Spleen (tissue), 11 donors: ENCODE measurements at regions not wholly inside any gene's neighbourhood (a gene's known extent, or its start where the extent isn't known, plus 50 kb on each side); places are given as distances from the start of the nearest gene placed in this dataset.

Experiments
- DNase-seq: peaks from one replicate; pipeline ENCODE4 v3.0.0-alpha.2; 2020
- H3K27ac ChIP-seq, 8 donors: fragments of 200-600 bp; sonication (generic) in 7 of 8; 1 replicate in 4 of 8; 2 replicates in 4 of 8; pipeline versions ENCODE4 v1.5.0 to v1.8.0; 2016 to 2021; ENCODE audit warnings: inconsistent platforms in 4 of 8, mild to moderate bottlenecking in 4 of 8, moderate library complexity in 1 of 8
- H3K27me3 ChIP-seq, 7 donors: fragments of 200-600 bp; sonication (generic) in 6 of 7; replicated peaks in 1 of 7; 1 replicate in 4 of 7; 2 replicates in 3 of 7; pipeline versions ENCODE4 v1.5.0 to v1.8.0; 2016 to 2021; ENCODE audit warnings: inconsistent platforms in 3 of 7, mild to moderate bottlenecking in 1 of 7
- H3K36me3 ChIP-seq, 6 donors: fragments of 200-600 bp; sonication (generic) in 5 of 6; 1 replicate in 4 of 6; 2 replicates in 2 of 6; pipeline versions ENCODE4 v1.5.0 to v1.8.0; 2016 to 2021; ENCODE audit warnings: inconsistent platforms in 2 of 6
- H3K4me1 ChIP-seq, 6 donors: fragments of 200-600 bp; sonication (generic) in 5 of 6; 1 replicate in 3 of 6; 2 replicates in 3 of 6; pipeline versions ENCODE4 v1.5.0 to v1.8.0; 2016 to 2021; ENCODE audit warnings: inconsistent platforms in 3 of 6
- H3K4me3 ChIP-seq, 8 donors: fragments of 200-600 bp; sonication (generic) in 7 of 8; 1 replicate in 4 of 8; 2 replicates in 4 of 8; pipeline versions ENCODE4 v1.5.0 to v1.8.0; 2016 to 2021; ENCODE audit warnings: inconsistent platforms in 4 of 8, mild to moderate bottlenecking in 4 of 8, moderate library complexity in 2 of 8
- H3K9me3 ChIP-seq, 8 donors: fragments of 200-600 bp; sonication (generic) in 7 of 8; 1 replicate in 4 of 8; 2 replicates in 4 of 8; pipeline versions ENCODE4 v1.5.0 to v1.8.0; 2016 to 2021; ENCODE audit warnings: inconsistent platforms in 4 of 8
- POLR2A ChIP-seq, 3 donors: fragments of 450-650 bp; IDR thresholded peaks; one replicate each; pipeline ENCODE4 v1.5.1; 2017; ENCODE audit warnings: antibody characterized with exemption in 3 of 3, mild to moderate bottlenecking in 1 of 3
- POLR2AphosphoS5 ChIP-seq, 3 donors: sonication (generic); formaldehyde crosslinking; IDR thresholded peaks; one replicate each; pipeline ENCODE4 v1.5.1; 2017; ENCODE audit warnings: antibody characterized with exemption in 3 of 3
- WGBS, 5 donors: extraction: QIAGEN DNeasy Blood & Tissue Kit in 3 of 5; methylation state at CpG; one replicate each; pipeline versions ENCODE4 v1.1.5 to v1.1.7; 2013 to 2018; 5-methylcytosine and 5-hydroxymethylcytosine counted together
- intact Hi-C: fragments of 100-400 bp; cut with DNase I; formaldehyde crosslinking; loops from one replicate; pipeline ENCODE4 v1.15.0; 2023; ENCODE audit warnings: low total_unique reads
- TF ChIP-seq, protein P1 (sequence below), 11 experiments: fragments of 200-600 bp in 7 of 11; fragments of 450-650 bp in 4 of 11; sonication (generic) in 4 of 11; IDR thresholded peaks in 8 of 11; conservative IDR thresholded peaks in 3 of 11; 1 replicate in 7 of 11; 2 replicates in 4 of 11; pipeline versions ENCODE4 v1.4.0 to v1.8.0; 2016 to 2021; ENCODE audit warnings: antibody characterized with exemption in 11 of 11, inconsistent platforms in 4 of 11, mild to moderate bottlenecking in 1 of 11
- donor health status: healthy with polysubstance abuse.
- donor health status: DM: no; HTN: no; CAD: no; lungs with moderate emphysema.
- donor health status: DM: no; HTN: no; CAD: no.
- donor health status: Bipolar disorder and iron deficiency.
- donor health status: healthy.
- donor health status: DM: no; HTN: no; CAD: no.
- donor health status: DM: yes; HTN: yes; CAD: no.

GRCh38 chr6:77340331-77340730, 123.0 kb downstream of the HTR1B start:
- peaks cover 0 to 14% (median 3%) of the 10 kb centered on the region in 8 donors for H3K9me3 ChIP-seq

GRCh38 chr6:77339926-77340325, 123.4 kb downstream of the HTR1B start:
- H3K27me3 ChIP-seq: no peaks in the 10 kb centered on the region
- H3K4me3 ChIP-seq: no peak overlapping the region
- no peak for DNase-seq
- 62 to 85% (median 76%) methylated on average over 2 of the region's 2 CpGs for WGBS, 5 donors
- TF ChIP-seq, protein P1, sequence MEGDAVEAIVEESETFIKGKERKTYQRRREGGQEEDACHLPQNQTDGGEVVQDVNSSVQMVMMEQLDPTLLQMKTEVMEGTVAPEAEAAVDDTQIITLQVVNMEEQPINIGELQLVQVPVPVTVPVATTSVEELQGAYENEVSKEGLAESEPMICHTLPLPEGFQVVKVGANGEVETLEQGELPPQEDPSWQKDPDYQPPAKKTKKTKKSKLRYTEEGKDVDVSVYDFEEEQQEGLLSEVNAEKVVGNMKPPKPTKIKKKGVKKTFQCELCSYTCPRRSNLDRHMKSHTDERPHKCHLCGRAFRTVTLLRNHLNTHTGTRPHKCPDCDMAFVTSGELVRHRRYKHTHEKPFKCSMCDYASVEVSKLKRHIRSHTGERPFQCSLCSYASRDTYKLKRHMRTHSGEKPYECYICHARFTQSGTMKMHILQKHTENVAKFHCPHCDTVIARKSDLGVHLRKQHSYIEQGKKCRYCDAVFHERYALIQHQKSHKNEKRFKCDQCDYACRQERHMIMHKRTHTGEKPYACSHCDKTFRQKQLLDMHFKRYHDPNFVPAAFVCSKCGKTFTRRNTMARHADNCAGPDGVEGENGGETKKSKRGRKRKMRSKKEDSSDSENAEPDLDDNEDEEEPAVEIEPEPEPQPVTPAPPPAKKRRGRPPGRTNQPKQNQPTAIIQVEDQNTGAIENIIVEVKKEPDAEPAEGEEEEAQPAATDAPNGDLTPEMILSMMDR (IDR thresholded peaks at IDR 0.05 in 8 of 11, conservative IDR thresholded peaks at IDR 0.05 in 3 of 11): no peak
- TF ChIP-seq POLR2AphosphoS5 (IDR thresholded peaks at IDR 0.05) (no peak), POLR2A (IDR thresholded peaks at IDR 0.05) (no peak)
- peaks cover 0 to 7% (median 0%) of the 10 kb centered on the region in 6 donors for H3K4me1 ChIP-seq
- H3K36me3 ChIP-seq: no peaks in the 10 kb centered on the region
- intact Hi-C loops: no loop called here
- peaks cover 0 to 18% (median 7%) of the 10 kb centered on the region in 8 donors for H3K9me3 ChIP-seq
- no peak overlapping the region for H3K27ac ChIP-seq

More at GRCh38 chr6:77340331-77340730, 123.0 kb downstream of the HTR1B start:
- Histone ChIP-seq H3K27ac (no peak overlapping the region), H3K27me3 (no peaks in the 10 kb centered on the region), H3K36me3 (no peaks in the 10 kb centered on the region), H3K4me3 (no peak overlapping the region), H3K4me1 (peaks cover 0 to 7% (median 0%) of the 10 kb centered on the region in 6 donors)
- peak; percentile 14 for DNase-seq
- intact Hi-C loops: no loop called here
- TF ChIP-seq, protein P1 (IDR thresholded peaks at IDR 0.05 in 8 of 11, conservative IDR thresholded peaks at IDR 0.05 in 3 of 11): no peak
- WGBS, 5 donors: 60 to 75% (median 67%) methylated on average over 4 of the region's 4 CpGs

DNA sequence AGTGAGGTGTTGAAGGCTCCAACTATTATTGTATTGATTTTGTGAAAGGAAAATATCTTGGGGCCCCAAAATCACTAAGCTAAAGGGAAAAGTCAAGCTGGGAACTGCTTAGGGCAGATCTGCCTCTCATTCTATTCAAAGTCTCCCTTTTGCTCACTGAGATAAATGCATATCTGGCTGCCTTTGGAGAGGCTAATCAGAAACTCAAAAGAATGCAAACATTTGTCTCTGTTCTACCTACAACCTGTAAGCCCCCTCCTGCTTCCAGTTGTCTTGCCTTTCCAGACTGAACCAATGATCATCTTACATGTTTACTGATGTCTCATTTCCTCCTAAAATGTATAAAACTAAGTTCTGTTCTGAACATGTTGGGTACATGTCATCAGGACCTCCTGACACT, 125.9 kb downstream of the HTR1B start:
- no peaks in the 10 kb centered on the region for H3K36me3 ChIP-seq
- TF ChIP-seq, protein P1 (IDR thresholded peaks at IDR 0.05 in 8 of 11, conservative IDR thresholded peaks at IDR 0.05 in 3 of 11): no peak
- TF ChIP-seq POLR2AphosphoS5 (IDR thresholded peaks at IDR 0.05) (no peak), POLR2A (IDR thresholded peaks at IDR 0.05) (no peak)
- intact Hi-C loops: no loop called here
- no peak overlapping the region for H3K4me3 ChIP-seq
- peaks cover 0 to 44% (median 27%) of the 10 kb centered on the region in 8 donors for H3K9me3 ChIP-seq
- DNase-seq: no peak
- H3K27me3 ChIP-seq: no peaks in the 10 kb centered on the region
- peaks cover 0 to 7% (median 0%) of the 10 kb centered on the region in 6 donors for H3K4me1 ChIP-seq
- no peak overlapping the region for H3K27ac ChIP-seq

DNA sequence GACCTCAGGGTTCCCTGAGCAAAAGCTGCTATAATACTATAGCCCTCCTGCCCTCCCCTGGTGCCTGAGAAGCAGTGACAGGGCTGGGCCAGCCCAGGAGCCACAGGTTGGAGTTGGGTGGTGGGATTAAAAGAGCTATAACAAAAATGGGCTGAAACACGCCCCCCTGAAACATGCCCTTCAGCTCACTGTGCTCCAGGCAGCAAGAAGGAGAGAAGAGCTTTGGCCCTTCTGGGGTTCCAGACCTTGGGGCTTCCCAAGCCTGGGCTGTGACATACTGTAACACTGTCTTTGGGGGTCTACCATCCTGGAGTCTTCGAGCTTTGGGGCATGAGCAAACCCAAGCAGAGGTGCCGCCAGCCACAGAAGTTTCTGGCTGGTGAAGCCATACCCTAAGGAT, 129.2 kb downstream of the HTR1B start:
- Histone ChIP-seq H3K36me3 (no peaks in the 10 kb centered on the region), H3K4me1 (no peaks in the 10 kb centered on the region), H3K27ac (no peak overlapping the region), H3K4me3 (no peak overlapping the region), H3K9me3 (peaks cover 0 to 45% (median 29%) of the 10 kb centered on the region in 8 donors), H3K27me3 (no peaks in the 10 kb centered on the region)
- intact Hi-C loops: no loop called here
- DNase-seq: peak; percentile 33
- WGBS, 5 donors: 71 to 87% (median 79%) methylated on average over 2 to 3 of the region's 3 CpGs
- no peak for TF ChIP-seq POLR2AphosphoS5 (IDR thresholded peaks at IDR 0.05)
- TF ChIP-seq, protein P1 (IDR thresholded peaks at IDR 0.05 in 8 of 11, conservative IDR thresholded peaks at IDR 0.05 in 3 of 11): no peak
- no peak for TF ChIP-seq POLR2A (IDR thresholded peaks at IDR 0.05)
